KMS-11 (cell line): ENCODE measurements at regions not wholly inside any gene's neighbourhood (a gene's known extent, or its start where the extent isn't known, plus 50 kb on each side); places are given as distances from the start of the nearest gene placed in this dataset.

ENCODE experiments used
- H2AFZ ChIP-seq: fragments of 200-600 bp; sonication (generic); 2 replicates; pipeline ENCODE4 v1.6.1; 2016; ENCODE audit warnings: antibody characterized with exemption, mixed run types, low read depth
- H3K27ac ChIP-seq: fragments of 200-600 bp; sonication (generic); 2 replicates; pipeline ENCODE4 v1.6.1; 2016; ENCODE audit warnings: mild to moderate bottlenecking, mixed run types
- H3K27me3 ChIP-seq: fragments of 200-600 bp; sonication (generic); 2 replicates; pipeline ENCODE4 v1.6.1; 2017; ENCODE audit warnings: mild to moderate bottlenecking, low read depth, mixed run types, moderate library complexity; ENCODE audit not compliant: insufficient read depth
- H3K36me3 ChIP-seq: fragments of 200-600 bp; sonication (generic); 2 replicates; pipeline ENCODE4 v1.6.1; 2017; ENCODE audit warnings: mild to moderate bottlenecking, mixed run types; ENCODE audit not compliant: insufficient read depth
- H3K4me1 ChIP-seq: fragments of 200-600 bp; sonication (generic); 2 replicates; pipeline ENCODE4 v1.6.1; 2016; ENCODE audit warnings: mild to moderate bottlenecking, low read depth, mixed run types; ENCODE audit not compliant: poor library complexity, severe bottlenecking
- H3K4me2 ChIP-seq: fragments of 200-600 bp; sonication (generic); 2 replicates; pipeline ENCODE4 v1.7.0; 2016; ENCODE audit warnings: mild to moderate bottlenecking, mixed run types
- H3K4me3 ChIP-seq: fragments of 200-600 bp; sonication (generic); IDR thresholded peaks from 2 replicates; pipeline ENCODE4 v1.6.1; 2017; ENCODE audit warnings: low read depth, low read length, mixed read lengths; ENCODE audit not compliant: insufficient read depth
- H3K79me2 ChIP-seq: fragments of 200-600 bp; sonication (generic); 2 replicates; pipeline ENCODE4 v1.6.1; 2016; ENCODE audit warnings: low read depth, mixed run types; ENCODE audit not compliant: insufficient read depth
- H3K9ac ChIP-seq: fragments of 200-600 bp; sonication (generic); 2 replicates; pipeline ENCODE4 v1.6.1; 2016; ENCODE audit warnings: mild to moderate bottlenecking, mixed run types
- H4K20me1 ChIP-seq: fragments of 200-600 bp; sonication (generic); 2 replicates; pipeline ENCODE4 v1.6.1; 2016; ENCODE audit warnings: mild to moderate bottlenecking, mixed run types; ENCODE audit not compliant: insufficient read depth
- CTCF ChIP-seq: fragments of 200-600 bp; sonication (generic); conservative IDR thresholded peaks from 2 replicates; pipeline ENCODE4 v1.6.1; 2017; ENCODE audit warnings: low read depth, mild to moderate bottlenecking, antibody characterized with exemption, low read length, moderate library complexity, mixed read lengths

GRCh38 chr2:217444932-217445331 is 557.9 kb downstream of the TNS1 start:
- TF ChIP-seq CTCF, result no peak
- Histone ChIP-seq H3K4me1 (peaks cover 8% of the 10 kb centered on the region), H3K4me2 (no peak overlapping the region), H2AFZ (no peak overlapping the region), H4K20me1 (no peaks in the 10 kb centered on the region), H3K9ac (no peak overlapping the region), H3K79me2 (no peaks in the 10 kb centered on the region), H3K27ac (no peak overlapping the region), H3K36me3 (no peaks in the 10 kb centered on the region), H3K27me3 (no peaks in the 10 kb centered on the region), H3K4me3 (no peak overlapping the region)

GRCh38 chr2:217444509-217444908 is 558.3 kb downstream of the TNS1 start:
- H3K36me3 ChIP-seq, result no peaks in the 10 kb centered on the region
- H4K20me1 ChIP-seq, result no peaks in the 10 kb centered on the region
- no peak overlapping the region for H2AFZ ChIP-seq
- no peak overlapping the region for H3K9ac ChIP-seq
- TF ChIP-seq CTCF, result no peak
- no peak overlapping the region for H3K4me2 ChIP-seq
- peaks cover 13% of the 10 kb centered on the region for H3K4me1 ChIP-seq
- no peaks in the 10 kb centered on the region for H3K27me3 ChIP-seq
- no peak overlapping the region for H3K27ac ChIP-seq
- no peak overlapping the region for H3K4me3 ChIP-seq
- no peaks in the 10 kb centered on the region for H3K79me2 ChIP-seq

- no peak for TF ChIP-seq CTCF
- Histone ChIP-seq H3K4me1 (peaks cover 20% of the 10 kb centered on the region), H3K4me3 (no peak overlapping the region), H3K27me3 (no peaks in the 10 kb centered on the region), H4K20me1 (no peaks in the 10 kb centered on the region), H3K4me2 (no peak overlapping the region), H3K79me2 (no peaks in the 10 kb centered on the region), H3K27ac (no peak overlapping the region), H3K36me3 (no peaks in the 10 kb centered on the region), H2AFZ (no peak overlapping the region), H3K9ac (no peak overlapping the region)
These were observed 559.2 kb downstream of the TNS1 start for GRCh38 chr2:217443601-217444000.

- H3K79me2 ChIP-seq, result no peaks in the 10 kb centered on the region
- H3K4me1 ChIP-seq, result peaks cover 20% of the 10 kb centered on the region
- H3K27me3 ChIP-seq, result no peaks in the 10 kb centered on the region
- no peaks in the 10 kb centered on the region for H3K36me3 ChIP-seq
- peak overlapping the region; percentile 31; the same call in 1 of the 2 replicates for H3K4me2 ChIP-seq
- no peak overlapping the region for H2AFZ ChIP-seq
- no peaks in the 10 kb centered on the region for H4K20me1 ChIP-seq
- no peak for TF ChIP-seq CTCF
- H3K27ac ChIP-seq, result no peak overlapping the region
- no peak overlapping the region for H3K9ac ChIP-seq
- no peak overlapping the region for H3K4me3 ChIP-seq
These were observed 562.8 kb downstream of the TNS1 start for GRCh38 chr2:217440000-217440399.

- H3K79me2 ChIP-seq, result no peaks in the 10 kb centered on the region
- peaks cover 20% of the 10 kb centered on the region for H3K4me1 ChIP-seq
- H3K9ac ChIP-seq, result no peak overlapping the region
- no peak overlapping the region for H3K27ac ChIP-seq
- no peak overlapping the region; the same call in 1 of the 2 replicates for H3K4me2 ChIP-seq
- no peaks in the 10 kb centered on the region for H3K27me3 ChIP-seq
- no peaks in the 10 kb centered on the region for H3K36me3 ChIP-seq
- no peak for TF ChIP-seq CTCF
- H3K4me3 ChIP-seq, result no peak overlapping the region
- H2AFZ ChIP-seq, result no peak overlapping the region
- no peaks in the 10 kb centered on the region for H4K20me1 ChIP-seq
These were observed 564.0 kb downstream of the TNS1 start for GRCh38 chr2:217438821-217439220.
